AG09309 (cell line): ENCODE measurements at regions not wholly inside any gene's neighbourhood (a gene's known extent, or its start where the extent isn't known, plus 50 kb on each side); places are given as distances from the start of the nearest gene placed in this dataset.
A peak's percentile ranks its signal among the peaks of the same experiment; 100 is the strongest.
"Not testable (repeated sequence)": the region's sequence is repeated elsewhere in the genome, so short reads cannot be mapped to it uniquely, and the experiment has no call there.

Source experiments
- DNase-seq: peaks from one replicate; pipeline ENCODE4 v3.0.0-alpha.2; 2010; ENCODE audit warnings: low read depth
- H3K4me3 ChIP-seq: 2 replicates; pipeline ENCODE4 v1.5.1; 2011; ENCODE audit warnings: mild to moderate bottlenecking, low read depth, low read length, moderate library complexity; ENCODE audit not compliant: control insufficient read depth
- TF ChIP-seq, protein P1 (sequence below): IDR thresholded peaks from 2 replicates; pipeline ENCODE4 v1.5.1; 2011; ENCODE audit warnings: mild to moderate bottlenecking, low read depth, low read length, inconsistent platforms; ENCODE audit not compliant: insufficient read depth, control insufficient read depth; ENCODE audit errors: missing control alignments

DNA sequence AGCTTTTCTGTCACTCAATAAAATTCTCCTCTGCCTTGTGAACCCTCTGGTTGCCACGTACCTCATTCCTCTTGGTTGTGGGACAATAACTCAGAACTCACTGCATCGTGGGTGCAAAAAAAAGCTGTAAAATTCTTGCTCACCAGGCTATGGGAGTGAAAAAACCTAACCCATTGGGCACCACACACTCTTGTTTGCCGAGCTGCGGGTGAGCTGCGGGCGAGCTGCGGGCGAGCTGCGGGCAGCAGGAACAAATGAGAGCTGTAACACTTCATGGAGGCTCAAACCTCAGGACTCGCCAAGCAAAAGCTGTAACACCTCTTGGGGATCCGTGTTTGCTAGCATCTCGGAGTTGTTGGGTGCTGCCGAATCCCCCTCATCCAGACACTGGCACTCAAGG lies 641.3 kb upstream of the CHRM3 start:
- H3K4me3 ChIP-seq: no peak overlapping the region
- TF ChIP-seq, protein P1, sequence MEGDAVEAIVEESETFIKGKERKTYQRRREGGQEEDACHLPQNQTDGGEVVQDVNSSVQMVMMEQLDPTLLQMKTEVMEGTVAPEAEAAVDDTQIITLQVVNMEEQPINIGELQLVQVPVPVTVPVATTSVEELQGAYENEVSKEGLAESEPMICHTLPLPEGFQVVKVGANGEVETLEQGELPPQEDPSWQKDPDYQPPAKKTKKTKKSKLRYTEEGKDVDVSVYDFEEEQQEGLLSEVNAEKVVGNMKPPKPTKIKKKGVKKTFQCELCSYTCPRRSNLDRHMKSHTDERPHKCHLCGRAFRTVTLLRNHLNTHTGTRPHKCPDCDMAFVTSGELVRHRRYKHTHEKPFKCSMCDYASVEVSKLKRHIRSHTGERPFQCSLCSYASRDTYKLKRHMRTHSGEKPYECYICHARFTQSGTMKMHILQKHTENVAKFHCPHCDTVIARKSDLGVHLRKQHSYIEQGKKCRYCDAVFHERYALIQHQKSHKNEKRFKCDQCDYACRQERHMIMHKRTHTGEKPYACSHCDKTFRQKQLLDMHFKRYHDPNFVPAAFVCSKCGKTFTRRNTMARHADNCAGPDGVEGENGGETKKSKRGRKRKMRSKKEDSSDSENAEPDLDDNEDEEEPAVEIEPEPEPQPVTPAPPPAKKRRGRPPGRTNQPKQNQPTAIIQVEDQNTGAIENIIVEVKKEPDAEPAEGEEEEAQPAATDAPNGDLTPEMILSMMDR: no peak
- no peak for DNase-seq

GRCh38 chr1:238738892-238739291 lies 647.5 kb upstream of the CHRM3 start:
- TF ChIP-seq, protein P1: no peak
- no peak overlapping the region for H3K4me3 ChIP-seq
- DNase-seq: peak; percentile 34

DNA sequence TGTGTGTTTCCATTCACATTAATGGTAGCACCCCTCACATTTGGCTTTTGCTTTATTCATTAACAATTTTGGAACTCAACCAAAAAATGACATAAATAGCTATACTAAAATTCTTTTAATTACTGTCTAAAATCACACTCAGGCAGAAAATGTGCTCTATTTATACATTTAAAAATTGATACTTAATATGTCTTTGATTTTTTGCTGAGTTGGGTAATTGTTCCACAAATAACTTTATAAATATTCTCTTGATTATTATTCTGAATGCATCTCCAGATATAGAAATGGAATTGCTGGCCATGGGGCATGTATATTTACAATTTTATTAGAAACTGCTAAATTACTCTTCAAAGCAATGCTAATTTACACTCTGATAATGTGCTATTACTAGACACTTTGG lies 658.7 kb upstream of the CHRM3 start:
- no peak overlapping the region for H3K4me3 ChIP-seq
- TF ChIP-seq, protein P1: no peak
- DNase-seq: no peak

DNA sequence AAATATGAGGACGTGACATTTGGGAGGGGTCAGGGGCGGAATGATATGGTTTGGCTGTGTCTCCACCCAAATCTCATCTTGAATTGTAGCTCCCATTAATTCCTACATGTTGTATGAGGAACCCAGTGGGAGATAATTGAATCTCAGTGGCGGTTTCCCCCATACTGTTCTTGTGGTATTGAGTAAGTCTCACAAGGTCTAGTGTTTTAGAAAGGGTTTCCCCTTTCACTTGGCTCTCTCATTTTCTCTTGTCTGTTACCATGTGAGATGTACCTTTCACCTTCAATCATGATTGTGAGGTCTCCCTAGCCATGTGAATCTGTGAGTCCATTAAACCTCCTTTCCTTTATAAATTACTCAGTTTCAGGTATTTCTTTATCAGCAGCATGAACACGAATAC lies 663.6 kb upstream of the CHRM3 start:
- DNase-seq: no peak
- H3K4me3 ChIP-seq: no peak overlapping the region
- TF ChIP-seq, protein P1: no peak

GRCh38 chr1:238710697-238711096 lies 675.7 kb upstream of the CHRM3 start:
- H3K4me3 ChIP-seq: no peak overlapping the region
- TF ChIP-seq, protein P1: peak; percentile 6
- DNase-seq: no peak

- H3K4me3 ChIP-seq: no peak overlapping the region
- TF ChIP-seq, protein P1: no peak
- no peak for DNase-seq
These were observed 685.3 kb upstream of the CHRM3 start for GRCh38 chr1:238701024-238701423.

DNA sequence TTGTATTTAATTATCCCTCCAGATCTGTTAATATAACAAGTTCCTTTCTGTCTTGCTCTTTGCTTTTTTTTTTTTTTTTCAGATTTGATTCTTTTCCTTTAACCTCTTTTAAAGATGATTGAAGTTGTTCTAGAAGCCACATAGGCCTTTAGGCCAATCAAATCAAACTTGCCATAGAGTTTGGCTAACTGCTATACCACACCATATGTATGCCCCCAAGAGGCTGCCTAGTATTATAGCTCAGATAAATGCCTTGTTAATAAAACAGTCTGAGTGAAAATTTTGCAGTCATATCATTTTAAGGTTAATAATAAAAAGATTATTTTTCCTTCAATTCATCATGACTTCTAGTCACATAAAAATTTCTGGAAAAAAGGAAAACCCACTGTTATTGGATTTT lies 696.0 kb upstream of the CHRM3 start:
- H3K4me3 ChIP-seq: no peak overlapping the region
- TF ChIP-seq, protein P1: peak; percentile 35
- DNase-seq: peak; percentile 3

DNA sequence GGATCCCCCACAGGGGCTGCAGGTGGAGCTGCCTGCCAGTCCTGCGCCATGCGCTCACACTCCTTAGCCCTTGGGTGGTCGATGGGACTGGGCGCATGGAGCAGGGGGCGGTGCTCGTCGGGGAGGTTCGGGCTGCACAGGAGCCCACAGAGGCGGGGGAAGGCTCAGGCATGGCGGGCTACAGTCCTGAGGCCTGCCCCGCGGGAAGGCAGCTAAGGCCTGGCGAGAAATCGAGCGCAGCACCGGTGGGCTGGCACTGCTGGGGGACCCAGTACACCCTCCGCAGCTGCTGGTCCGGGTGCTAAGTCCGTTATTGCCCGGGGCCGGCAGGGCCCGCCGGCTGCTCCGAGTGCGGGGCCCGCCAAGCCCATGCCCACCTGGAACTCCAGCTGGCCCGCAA lies 701.8 kb upstream of the CHRM3 start:
- not testable (repeated sequence) for H3K4me3 ChIP-seq, DNase-seq
